Type B pancreatic cell (in vitro differentiated cells): ENCODE measurements at regions not wholly inside any gene's neighbourhood (a gene's known extent, or its start where the extent isn't known, plus 50 kb on each side); places are given as distances from the start of the nearest gene placed in this dataset.

Experiments
- DNase-seq: peaks from one replicate; pipeline ENCODE4 v3.0.0; 2021; ENCODE audit warnings: mixed read lengths; ENCODE audit not compliant: unreplicated experiment; ENCODE audit errors: extremely low spot score
- H3K27ac Mint-ChIP-seq: 2 replicates; pipeline ENCODE4 v1.8.0; 2021; ENCODE audit warnings: mild to moderate bottlenecking, mixed read lengths
- H3K27me3 Mint-ChIP-seq: 2 replicates; pipeline ENCODE4 v1.8.0; 2021; ENCODE audit warnings: mixed read lengths
- H3K36me3 Mint-ChIP-seq: 2 replicates; pipeline ENCODE4 v1.8.0; 2021; ENCODE audit warnings: mixed read lengths
- H3K4me1 Mint-ChIP-seq: one replicate; pipeline ENCODE4 v1.8.0; 2021; ENCODE audit warnings: mixed read lengths; ENCODE audit not compliant: unreplicated experiment
- H3K4me3 Mint-ChIP-seq: 2 replicates; pipeline ENCODE4 v1.8.0; 2021; ENCODE audit warnings: mild to moderate bottlenecking, mixed read lengths
- H3K9me3 Mint-ChIP-seq: 2 replicates; pipeline ENCODE4 v1.8.0; 2021; ENCODE audit warnings: mixed read lengths
- TF ChIP-seq, protein P1 (sequence below): fragments of 200-600 bp; sonication (generic); conservative IDR thresholded peaks from 2 replicates; pipeline ENCODE4 v1.5.0; 2021; ENCODE audit warnings: antibody characterized with exemption, mild to moderate bottlenecking

DNA sequence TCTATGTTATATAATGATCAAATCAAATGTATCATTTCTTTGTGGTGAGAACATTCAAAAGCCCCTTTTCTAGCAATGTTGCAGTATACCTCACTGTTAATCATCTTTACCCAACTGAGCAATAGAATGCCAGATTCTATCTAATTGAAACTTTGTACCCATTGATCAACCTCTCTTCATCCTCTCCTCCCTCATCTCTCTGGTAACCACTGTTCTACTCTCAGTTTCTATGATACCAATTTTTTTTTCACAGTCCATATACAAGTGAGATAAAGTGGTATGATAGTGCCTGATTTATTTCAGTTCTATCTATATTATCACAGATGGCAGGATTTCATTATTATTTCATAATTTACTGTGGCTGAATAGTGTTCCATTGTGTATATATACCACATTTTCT lies 209.8 kb downstream of the SPCS3 start:
- DNase-seq, result no peak
- Mint-ChIP-seq H3K36me3 (no peaks in the 10 kb centered on the region), H3K9me3 (no peaks in the 10 kb centered on the region), H3K4me3 (no peak overlapping the region), H3K27ac (no peak overlapping the region), H3K4me1 (peaks cover 15% of the 10 kb centered on the region), H3K27me3 (peaks cover 18% of the 10 kb centered on the region)
- TF ChIP-seq, protein P1, sequence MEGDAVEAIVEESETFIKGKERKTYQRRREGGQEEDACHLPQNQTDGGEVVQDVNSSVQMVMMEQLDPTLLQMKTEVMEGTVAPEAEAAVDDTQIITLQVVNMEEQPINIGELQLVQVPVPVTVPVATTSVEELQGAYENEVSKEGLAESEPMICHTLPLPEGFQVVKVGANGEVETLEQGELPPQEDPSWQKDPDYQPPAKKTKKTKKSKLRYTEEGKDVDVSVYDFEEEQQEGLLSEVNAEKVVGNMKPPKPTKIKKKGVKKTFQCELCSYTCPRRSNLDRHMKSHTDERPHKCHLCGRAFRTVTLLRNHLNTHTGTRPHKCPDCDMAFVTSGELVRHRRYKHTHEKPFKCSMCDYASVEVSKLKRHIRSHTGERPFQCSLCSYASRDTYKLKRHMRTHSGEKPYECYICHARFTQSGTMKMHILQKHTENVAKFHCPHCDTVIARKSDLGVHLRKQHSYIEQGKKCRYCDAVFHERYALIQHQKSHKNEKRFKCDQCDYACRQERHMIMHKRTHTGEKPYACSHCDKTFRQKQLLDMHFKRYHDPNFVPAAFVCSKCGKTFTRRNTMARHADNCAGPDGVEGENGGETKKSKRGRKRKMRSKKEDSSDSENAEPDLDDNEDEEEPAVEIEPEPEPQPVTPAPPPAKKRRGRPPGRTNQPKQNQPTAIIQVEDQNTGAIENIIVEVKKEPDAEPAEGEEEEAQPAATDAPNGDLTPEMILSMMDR, result no peak

DNA sequence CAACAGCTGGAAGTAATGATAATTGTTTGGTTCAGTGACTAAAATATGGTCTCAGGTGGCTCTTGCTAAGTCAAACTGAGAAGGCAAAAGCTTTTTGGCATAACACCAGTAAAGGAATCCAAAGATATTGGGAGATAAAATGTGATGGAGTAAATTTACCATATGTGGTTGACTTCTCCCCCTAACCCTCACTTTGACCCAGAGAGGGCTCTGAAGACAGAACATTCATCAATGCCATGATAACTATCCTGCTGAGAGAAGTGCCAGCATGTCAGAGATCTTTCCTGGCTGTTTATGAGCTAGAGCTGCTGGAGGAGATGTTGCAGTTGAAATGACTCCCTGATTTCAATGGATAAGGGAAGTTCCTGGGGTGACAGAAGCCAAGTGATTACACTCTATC lies 213.4 kb downstream of the SPCS3 start:
- TF ChIP-seq, protein P1, result no peak
- H3K27ac Mint-ChIP-seq, result no peak overlapping the region
- no peaks in the 10 kb centered on the region for H3K4me1 Mint-ChIP-seq
- peaks cover 22% of the 10 kb centered on the region for H3K27me3 Mint-ChIP-seq
- DNase-seq, result no peak
- H3K9me3 Mint-ChIP-seq, result no peaks in the 10 kb centered on the region
- H3K36me3 Mint-ChIP-seq, result no peaks in the 10 kb centered on the region
- H3K4me3 Mint-ChIP-seq, result no peak overlapping the region

DNA sequence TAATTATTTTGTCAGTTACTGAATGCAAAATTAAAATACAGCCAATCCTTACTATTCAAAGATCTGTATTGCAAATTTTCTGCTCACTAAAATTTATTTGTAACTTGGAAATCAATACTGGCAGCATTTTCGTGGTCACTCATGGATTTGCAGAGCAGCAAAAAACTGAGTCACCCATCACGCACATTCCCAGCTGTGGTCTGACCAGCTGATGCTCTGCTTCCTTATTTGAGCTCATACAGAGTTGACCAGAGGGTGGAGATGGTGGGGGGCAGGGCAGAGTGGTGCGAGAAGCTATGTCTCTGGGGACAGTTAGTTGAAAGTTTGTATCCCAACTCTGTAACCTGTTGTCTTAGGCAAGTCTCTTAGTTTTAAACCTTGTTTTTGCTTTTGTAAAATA lies 214.8 kb downstream of the SPCS3 start:
- TF ChIP-seq, protein P1, result no peak
- H3K27ac Mint-ChIP-seq, result no peak overlapping the region
- no peaks in the 10 kb centered on the region for H3K9me3 Mint-ChIP-seq
- no peak for DNase-seq
- H3K36me3 Mint-ChIP-seq, result no peaks in the 10 kb centered on the region
- H3K4me3 Mint-ChIP-seq, result no peak overlapping the region
- no peaks in the 10 kb centered on the region for H3K4me1 Mint-ChIP-seq
- peaks cover 17% of the 10 kb centered on the region for H3K27me3 Mint-ChIP-seq

DNA sequence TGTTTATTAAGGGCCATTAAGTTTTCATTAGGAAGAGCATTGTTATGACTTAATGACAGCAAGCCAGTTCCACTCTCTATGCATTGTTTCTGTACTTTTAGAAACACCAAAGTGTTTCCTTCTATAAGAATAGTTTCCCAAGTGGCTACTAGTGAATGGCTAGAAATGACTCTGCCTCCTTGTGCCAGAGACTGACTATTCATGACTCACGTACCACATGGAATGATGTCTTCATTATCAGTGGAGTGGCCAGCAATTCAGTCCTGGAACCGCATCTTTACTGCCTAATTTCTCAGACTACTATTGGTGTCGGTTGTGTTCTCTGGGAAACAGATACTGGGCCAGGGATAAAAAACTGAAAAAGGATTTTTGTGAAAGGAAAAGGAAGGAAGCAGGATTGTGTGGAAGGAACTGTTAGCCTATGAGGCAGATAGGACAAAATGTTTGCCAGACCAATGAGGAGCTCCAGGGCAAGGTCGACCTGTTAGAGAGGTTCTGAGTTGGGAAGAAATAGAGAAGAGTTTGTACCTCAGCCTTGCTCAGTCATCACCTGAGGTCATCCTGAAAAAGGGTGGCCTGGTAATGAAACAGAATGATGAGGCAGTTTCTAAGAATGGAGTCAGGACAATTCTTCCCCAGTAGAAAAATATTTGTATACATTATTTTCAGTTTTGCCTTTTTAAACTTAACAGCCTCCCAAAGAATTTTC lies 218.6 kb downstream of the SPCS3 start:
- H3K4me3 Mint-ChIP-seq, result no peak overlapping the region
- TF ChIP-seq, protein P1, result no peak
- H3K27me3 Mint-ChIP-seq, result peaks cover 5% of the 10 kb centered on the region
- no peak overlapping the region for H3K27ac Mint-ChIP-seq
- H3K4me1 Mint-ChIP-seq, result no peaks in the 10 kb centered on the region
- DNase-seq, result no peak
- no peaks in the 10 kb centered on the region for H3K9me3 Mint-ChIP-seq
- no peaks in the 10 kb centered on the region for H3K36me3 Mint-ChIP-seq

DNA sequence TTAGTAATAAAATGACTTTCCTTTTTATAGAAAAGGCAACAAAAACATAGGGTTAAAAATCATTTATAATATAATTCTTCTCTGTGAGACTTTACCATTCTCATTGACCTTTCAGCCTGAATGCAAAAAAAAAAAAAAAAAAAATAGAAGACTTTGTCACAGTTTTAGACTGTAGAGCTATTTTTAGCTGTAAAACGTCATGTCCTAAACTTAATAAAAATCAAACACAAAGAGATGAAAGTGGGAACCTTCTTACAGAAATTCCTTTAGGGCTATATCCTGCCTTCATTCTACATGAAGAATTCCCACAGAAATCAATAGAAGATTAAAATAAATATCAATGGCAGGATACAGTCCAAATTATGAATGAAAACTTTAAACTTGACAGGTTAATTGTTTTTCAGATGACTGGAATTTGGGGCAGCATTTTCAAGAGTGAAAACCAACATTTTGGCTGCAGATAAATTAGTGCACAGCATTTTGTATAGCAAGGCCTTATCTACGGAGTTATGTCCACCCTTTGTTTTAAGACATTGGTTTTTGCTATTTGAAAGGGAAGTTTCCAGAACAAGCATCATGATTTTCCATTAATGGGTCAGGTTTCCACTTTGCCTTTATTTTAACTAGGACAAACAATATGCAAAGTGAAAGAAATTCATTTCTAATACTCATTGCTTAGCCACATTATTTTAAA lies 219.5 kb downstream of the SPCS3 start:
- TF ChIP-seq, protein P1, result no peak

More for the DNA sequence above, 219.5 kb downstream of the SPCS3 start:
- DNase-seq, result no peak
- no peaks in the 10 kb centered on the region for H3K9me3 Mint-ChIP-seq
- peaks cover 6% of the 10 kb centered on the region for H3K27me3 Mint-ChIP-seq
- H3K27ac Mint-ChIP-seq, result no peak overlapping the region
- H3K4me1 Mint-ChIP-seq, result no peaks in the 10 kb centered on the region
- no peak overlapping the region for H3K4me3 Mint-ChIP-seq
- H3K36me3 Mint-ChIP-seq, result no peaks in the 10 kb centered on the region
